ENCODE measurements at regions not wholly inside any gene's neighbourhood (a gene's known extent, or its start where the extent isn't known, plus 50 kb on each side); places are given as distances from the start of the nearest gene placed in this dataset.

- Histone ChIP-seq H3K27me3 (peaks cover 0 to 5% of the 10 kb centered on the region in 2 donors), H3K4me1 (no peaks in the 10 kb centered on the region), H3K9me3 (no peaks in the 10 kb centered on the region), H3K36me3 (no peaks in the 10 kb centered on the region), H3K27ac (no peak overlapping the region), H3K4me3 (no peak overlapping the region)
- no peak for DNase-seq (ENCODE audit: low spot score in 2 of 2)
- intact Hi-C loops (cut with DNase I; ENCODE audit: low total_unique reads), result no loop called here
- TF ChIP-seq POLR2AphosphoS5 (IDR thresholded peaks at IDR 0.05) (no peak), POLR2A (IDR thresholded peaks at IDR 0.05) (no peak), CTCF (IDR thresholded peaks at IDR 0.05) (no peak)
Measured at GRCh38 chr19:28987177-28987576, 225.8 kb downstream of the UQCRFS1 start.

GRCh38 chr19:28985201-28985600 is 227.8 kb downstream of the UQCRFS1 start:
- no peak for DNase-seq (ENCODE audit: low spot score in 2 of 2)
- intact Hi-C loops (cut with DNase I; ENCODE audit: low total_unique reads), result no loop called here
- no peak overlapping the region for H3K4me3 ChIP-seq

GRCh38 chr19:28984315-28984714 is 228.6 kb downstream of the UQCRFS1 start:
- H3K36me3 ChIP-seq, result no peaks in the 10 kb centered on the region
- intact Hi-C loops (cut with DNase I; ENCODE audit: low total_unique reads), result no loop called here
- no peaks in the 10 kb centered on the region for H3K9me3 ChIP-seq
- DNase-seq (ENCODE audit: low spot score in 2 of 2), result no peak
- H3K4me3 ChIP-seq, result no peak overlapping the region
- H3K4me1 ChIP-seq, result no peaks in the 10 kb centered on the region
- TF ChIP-seq CTCF (IDR thresholded peaks at IDR 0.05), result no peak
- TF ChIP-seq POLR2A (IDR thresholded peaks at IDR 0.05), result no peak
- no peak for TF ChIP-seq POLR2AphosphoS5 (IDR thresholded peaks at IDR 0.05)
- peaks cover 0 to 5% of the 10 kb centered on the region in 2 donors for H3K27me3 ChIP-seq
- H3K27ac ChIP-seq, result no peak overlapping the region

More at GRCh38 chr19:28985201-28985600, 227.8 kb downstream of the UQCRFS1 start:
- TF ChIP-seq POLR2A (IDR thresholded peaks at IDR 0.05) (no peak), CTCF (IDR thresholded peaks at IDR 0.05) (no peak), POLR2AphosphoS5 (IDR thresholded peaks at IDR 0.05) (no peak)
- Histone ChIP-seq H3K9me3 (no peaks in the 10 kb centered on the region), H3K4me1 (no peaks in the 10 kb centered on the region), H3K27me3 (peaks cover 0 to 5% of the 10 kb centered on the region in 2 donors), H3K27ac (no peak overlapping the region), H3K36me3 (no peaks in the 10 kb centered on the region)

GRCh38 chr19:28983430-28983829 is 229.5 kb downstream of the UQCRFS1 start:
- intact Hi-C loops (cut with DNase I; ENCODE audit: low total_unique reads), result no loop called here
- H3K27me3 ChIP-seq, result peaks cover 0 to 5% of the 10 kb centered on the region in 2 donors
- H3K4me3 ChIP-seq, result no peak overlapping the region
- TF ChIP-seq POLR2AphosphoS5 (IDR thresholded peaks at IDR 0.05) (no peak), CTCF (IDR thresholded peaks at IDR 0.05) (no peak), POLR2A (IDR thresholded peaks at IDR 0.05) (no peak)
- no peak for DNase-seq (ENCODE audit: low spot score in 2 of 2)
- no peaks in the 10 kb centered on the region for H3K4me1 ChIP-seq
- no peaks in the 10 kb centered on the region for H3K9me3 ChIP-seq
- H3K36me3 ChIP-seq, result no peaks in the 10 kb centered on the region
- H3K27ac ChIP-seq, result no peak overlapping the region

GRCh38 chr19:28981994-28982393 is 231.0 kb downstream of the UQCRFS1 start:
- H3K27ac ChIP-seq, result no peak overlapping the region
- no peak overlapping the region for H3K4me3 ChIP-seq
- no peak for TF ChIP-seq POLR2AphosphoS5 (IDR thresholded peaks at IDR 0.05)
- no peak for TF ChIP-seq POLR2A (IDR thresholded peaks at IDR 0.05)
- TF ChIP-seq CTCF (IDR thresholded peaks at IDR 0.05), result no peak
- H3K9me3 ChIP-seq, result no peaks in the 10 kb centered on the region
- H3K4me1 ChIP-seq, result no peaks in the 10 kb centered on the region
- DNase-seq (ENCODE audit: low spot score in 2 of 2), result no peak
- H3K36me3 ChIP-seq, result no peaks in the 10 kb centered on the region
- intact Hi-C loops (cut with DNase I; ENCODE audit: low total_unique reads), result no loop called here
- peaks cover 0 to 5% of the 10 kb centered on the region in 2 donors for H3K27me3 ChIP-seq
